CD4-positive, alpha-beta memory T cell (primary cell): ENCODE measurements at regions not wholly inside any gene's neighbourhood (a gene's known extent, or its start where the extent isn't known, plus 50 kb on each side); places are given as distances from the start of the nearest gene placed in this dataset.
"Not testable (repeated sequence)": the region's sequence is repeated elsewhere in the genome, so short reads cannot be mapped to it uniquely, and the experiment has no call there.

Experiments used
- CTCF ChIA-PET: fragments of 350-600 bp; sonication (Branson Sonifier 250); formaldehyde crosslinking; loops from one replicate; lab custom pipeline; 2021; ENCODE audit warnings: inconsistent platforms; ENCODE audit not compliant: partially characterized antibody; lab: Charles Lee
- POLR2A ChIA-PET: fragments of 350-600 bp; sonication (Branson Sonifier 250); formaldehyde crosslinking; loops from one replicate; lab custom pipeline; 2021; ENCODE audit not compliant: partially characterized antibody; lab: Charles Lee
- DNase-seq, 5 donors: peaks; one replicate each; pipeline versions ENCODE4 v3.0.0 to v3.0.0-alpha.2; 2020 to 2022; ENCODE audit warnings: mixed read lengths in 1 of 5
- H3K27ac ChIP-seq: one replicate; pipeline ENCODE4 v1.7.0; 2013; ENCODE audit warnings: low read depth, low read length
- H3K27me3 ChIP-seq: 2 replicates; pipeline ENCODE4 v1.7.0; 2013; ENCODE audit warnings: mild to moderate bottlenecking, low read length, moderate library complexity; ENCODE audit not compliant: insufficient read depth
- H3K36me3 ChIP-seq: 2 replicates; pipeline ENCODE4 v1.7.0; 2013; ENCODE audit warnings: mild to moderate bottlenecking, low read length, moderate library complexity; ENCODE audit not compliant: insufficient read depth
- H3K4me1 ChIP-seq: 2 replicates; pipeline ENCODE4 v1.7.0; 2013; ENCODE audit warnings: mild to moderate bottlenecking, low read length, moderate library complexity; ENCODE audit not compliant: insufficient read depth
- H3K4me3 ChIP-seq, 2 donors: one replicate each; pipeline ENCODE4 v1.7.0; 2013; ENCODE audit warnings: low read length in 2 of 2, mild to moderate bottlenecking in 1 of 2
- H3K9me3 ChIP-seq, 2 donors: one replicate each; pipeline ENCODE4 v1.7.0; 2013; ENCODE audit warnings: low read length in 2 of 2, control low read depth in 1 of 2; ENCODE audit not compliant: control insufficient read depth in 1 of 2
- H3K27ac Mint-ChIP-seq, 7 donors: one replicate each; pipeline ENCODE4 v1.8.0; 2020 to 2021; ENCODE audit warnings: mixed read lengths in 7 of 7, mild to moderate bottlenecking in 6 of 7, inconsistent platforms in 3 of 7, moderate library complexity in 3 of 7
- H3K27me3 Mint-ChIP-seq, 2 donors: one replicate each; pipeline ENCODE4 v1.8.0; 2020 to 2021; ENCODE audit warnings: mixed read lengths in 2 of 2
- H3K36me3 Mint-ChIP-seq, 2 donors: one replicate each; pipeline ENCODE4 v1.8.0; 2020 to 2021; ENCODE audit warnings: mixed read lengths in 2 of 2, inconsistent platforms in 1 of 2, mild to moderate bottlenecking in 1 of 2
- H3K4me1 Mint-ChIP-seq, 4 donors: one replicate each; pipeline ENCODE4 v1.8.0; 2020 to 2021; ENCODE audit warnings: mixed read lengths in 4 of 4, mild to moderate bottlenecking in 1 of 4
- H3K4me3 Mint-ChIP-seq, 8 donors: one replicate each; pipeline ENCODE4 v1.8.0; 2020 to 2021; ENCODE audit warnings: mixed read lengths in 8 of 8, mild to moderate bottlenecking in 7 of 8, moderate library complexity in 6 of 8, inconsistent platforms in 3 of 8
- H3K9me3 Mint-ChIP-seq, 8 donors: one replicate each; pipeline ENCODE4 v1.8.0; 2020 to 2021; ENCODE audit warnings: mixed read lengths in 8 of 8, mild to moderate bottlenecking in 5 of 8, inconsistent platforms in 3 of 8, moderate library complexity in 1 of 8
- intact Hi-C: fragments of 100-400 bp; cut with micrococcal nuclease; formaldehyde crosslinking; loops from one replicate; pipeline ENCODE4 v1.15.1; 2023

GRCh38 chrX:69431420-69431819, 72.7 kb upstream of the NALF2 start:
- H3K4me3 ChIP-seq, result no peak overlapping the region
- no peak overlapping the region for H3K27ac ChIP-seq
- no peaks in the 10 kb centered on the region for H3K9me3 ChIP-seq
- intact Hi-C loops, result no loop called here
- no peaks in the 10 kb centered on the region for H3K4me1 ChIP-seq
- DNase-seq, result no peak
- H3K27me3 ChIP-seq, result no peaks in the 10 kb centered on the region
- no peaks in the 10 kb centered on the region for H3K36me3 ChIP-seq
- no peaks in the 10 kb centered on the region for H3K9me3 Mint-ChIP-seq
- H3K27me3 Mint-ChIP-seq, result peaks cover 6 to 8% of the 10 kb centered on the region in 2 donors
- ChIA-PET POLR2A (no interaction called here), CTCF (no interaction called here)
- no peak overlapping the region for H3K27ac Mint-ChIP-seq
- no peaks in the 10 kb centered on the region for H3K36me3 Mint-ChIP-seq
- no peaks in the 10 kb centered on the region for H3K4me1 Mint-ChIP-seq
- H3K4me3 Mint-ChIP-seq, result no peak overlapping the region

- H3K4me1 Mint-ChIP-seq, result no peaks in the 10 kb centered on the region
- peak overlapping the region in 1 of 7 donors; percentile 33 for H3K27ac Mint-ChIP-seq
- ChIA-PET CTCF (no interaction called here), POLR2A (no interaction called here)
- no peaks in the 10 kb centered on the region for H3K9me3 ChIP-seq
- H3K4me3 Mint-ChIP-seq, result no peak overlapping the region
- no peak for DNase-seq
- H3K36me3 ChIP-seq, result no peaks in the 10 kb centered on the region
- H3K36me3 Mint-ChIP-seq, result no peaks in the 10 kb centered on the region
- no peaks in the 10 kb centered on the region for H3K27me3 ChIP-seq
- H3K4me3 ChIP-seq, result no peak overlapping the region
- no peak overlapping the region for H3K27ac ChIP-seq
- intact Hi-C loops, result no loop called here
- H3K4me1 ChIP-seq, result no peaks in the 10 kb centered on the region
- peaks cover 7 to 8% of the 10 kb centered on the region in 2 donors for H3K27me3 Mint-ChIP-seq
- no peaks in the 10 kb centered on the region for H3K9me3 Mint-ChIP-seq
Observed at GRCh38 chrX:69430785-69431184, 73.3 kb upstream of the NALF2 start.

GRCh38 chrX:69429339-69430015, 74.6 kb upstream of the NALF2 start:
- Histone ChIP-seq H3K27me3 (no peaks in the 10 kb centered on the region), H3K27ac (no peak overlapping the region), H3K36me3 (no peaks in the 10 kb centered on the region), H3K4me1 (no peaks in the 10 kb centered on the region), H3K9me3 (no peaks in the 10 kb centered on the region), H3K4me3 (no peak overlapping the region)
- H3K27ac Mint-ChIP-seq, result no peak overlapping the region
- H3K36me3 Mint-ChIP-seq, result no peaks in the 10 kb centered on the region
- intact Hi-C loops, result no loop called here
- ChIA-PET CTCF (no interaction called here), POLR2A (no interaction called here)
- no peak for DNase-seq
- H3K4me1 Mint-ChIP-seq, result no peaks in the 10 kb centered on the region
- H3K4me3 Mint-ChIP-seq, result no peak overlapping the region
- H3K27me3 Mint-ChIP-seq, result peaks cover 7 to 8% of the 10 kb centered on the region in 2 donors
- H3K9me3 Mint-ChIP-seq, result no peaks in the 10 kb centered on the region

- H3K27ac Mint-ChIP-seq, result no peak overlapping the region
- Histone ChIP-seq H3K4me1 (no peaks in the 10 kb centered on the region), H3K27me3 (no peaks in the 10 kb centered on the region), H3K36me3 (no peaks in the 10 kb centered on the region), H3K4me3 (no peak overlapping the region), H3K27ac (no peak overlapping the region), H3K9me3 (no peaks in the 10 kb centered on the region)
- DNase-seq, result no peak
- CTCF ChIA-PET, result no interaction called here
- H3K27me3 Mint-ChIP-seq, result peaks cover 7 to 8% of the 10 kb centered on the region in 2 donors
- no peaks in the 10 kb centered on the region for H3K4me1 Mint-ChIP-seq
- no peak overlapping the region for H3K4me3 Mint-ChIP-seq
- POLR2A ChIA-PET, result no interaction called here
- intact Hi-C loops, result no loop called here
- H3K9me3 Mint-ChIP-seq, result no peaks in the 10 kb centered on the region
- no peaks in the 10 kb centered on the region for H3K36me3 Mint-ChIP-seq
Observed at GRCh38 chrX:69428216-69428615, 75.9 kb upstream of the NALF2 start.

- intact Hi-C loops, result no loop called here
- H3K9me3 Mint-ChIP-seq, result peaks cover 0 to 2% (median 0%) of the 10 kb centered on the region in 8 donors
Observed at GRCh38 chrX:69424910-69425309, 79.2 kb upstream of the NALF2 start.

GRCh38 chrX:69424161-69424560, 80.0 kb upstream of the NALF2 start:
- DNase-seq, result no peak
- Histone ChIP-seq H3K27me3 (no peaks in the 10 kb centered on the region), H3K9me3 (no peaks in the 10 kb centered on the region), H3K27ac (no peak overlapping the region), H3K4me3 (no peak overlapping the region), H3K4me1 (no peaks in the 10 kb centered on the region), H3K36me3 (no peaks in the 10 kb centered on the region)
- Mint-ChIP-seq H3K4me1 (no peaks in the 10 kb centered on the region), H3K27ac (no peak overlapping the region), H3K36me3 (no peaks in the 10 kb centered on the region), H3K4me3 (no peak overlapping the region), H3K9me3 (peaks cover 0 to 2% (median 0%) of the 10 kb centered on the region in 8 donors), H3K27me3 (peaks cover 7% of the 10 kb centered on the region in 2 donors)
- ChIA-PET POLR2A (no interaction called here), CTCF (interaction anchor here (0.7 to 1.3 kb wide), 3 partner anchors 9 to 673 kb away, joined by 3 to 5 read pairs (median 3); no protein-coding TSS in a partner anchor)
- intact Hi-C loops, result no loop called here

More at GRCh38 chrX:69424910-69425309, 79.2 kb upstream of the NALF2 start:
- H3K27ac ChIP-seq, result no peak overlapping the region
- Mint-ChIP-seq H3K27me3 (peaks cover 7 to 8% of the 10 kb centered on the region in 2 donors), H3K4me3 (no peak overlapping the region), H3K36me3 (no peaks in the 10 kb centered on the region), H3K4me1 (no peaks in the 10 kb centered on the region), H3K27ac (no peak overlapping the region)
- H3K27me3 ChIP-seq, result no peaks in the 10 kb centered on the region
- H3K4me1 ChIP-seq, result no peaks in the 10 kb centered on the region
- DNase-seq, result no peak
- ChIA-PET POLR2A (no interaction called here), CTCF (interaction anchor here (0.7 to 1.3 kb wide), 3 partner anchors 10 to 673 kb away, joined by 3 to 5 read pairs (median 3); no protein-coding TSS in a partner anchor)
- H3K36me3 ChIP-seq, result no peaks in the 10 kb centered on the region
- H3K4me3 ChIP-seq, result no peak overlapping the region
- no peaks in the 10 kb centered on the region for H3K9me3 ChIP-seq

- CTCF ChIA-PET, H3K9me3 Mint-ChIP-seq, H3K27me3 Mint-ChIP-seq, H3K27ac Mint-ChIP-seq, H3K4me3 ChIP-seq, POLR2A ChIA-PET, H3K4me3 Mint-ChIP-seq, H3K36me3 Mint-ChIP-seq, H3K4me1 ChIP-seq, intact Hi-C loops, DNase-seq, H3K36me3 ChIP-seq, H3K27ac ChIP-seq, H3K27me3 ChIP-seq, H3K9me3 ChIP-seq, H3K4me1 Mint-ChIP-seq: not testable (repeated sequence)
Observed at GRCh38 chrX:69422208-69422607, 81.9 kb upstream of the NALF2 start.
